OCI-LY7 (cell line): ENCODE measurements at regions not wholly inside any gene's neighbourhood (a gene's known extent, or its start where the extent isn't known, plus 50 kb on each side); places are given as distances from the start of the nearest gene placed in this dataset.

Source experiments
- EZH2phosphoT487 ChIP-seq: fragments of 200-600 bp; sonication (generic); IDR thresholded peaks from 2 replicates; pipeline ENCODE4 v1.6.1; 2018; ENCODE audit warnings: low read depth, borderline replicate concordance, mild to moderate bottlenecking, mixed run types, antibody characterized with exemption, low read length, moderate library complexity, mixed read lengths
- TF ChIP-seq, protein P1 (sequence below): fragments of 200-600 bp; sonication (generic); conservative IDR thresholded peaks from 2 replicates; pipeline ENCODE4 v1.5.1; 2014; ENCODE audit warnings: mild to moderate bottlenecking, antibody characterized with exemption, low read length, moderate library complexity, mixed read lengths

GRCh38 chr6:62923728-62924127 is 287.5 kb upstream of the FKBP1C start:
- TF ChIP-seq, protein P1, sequence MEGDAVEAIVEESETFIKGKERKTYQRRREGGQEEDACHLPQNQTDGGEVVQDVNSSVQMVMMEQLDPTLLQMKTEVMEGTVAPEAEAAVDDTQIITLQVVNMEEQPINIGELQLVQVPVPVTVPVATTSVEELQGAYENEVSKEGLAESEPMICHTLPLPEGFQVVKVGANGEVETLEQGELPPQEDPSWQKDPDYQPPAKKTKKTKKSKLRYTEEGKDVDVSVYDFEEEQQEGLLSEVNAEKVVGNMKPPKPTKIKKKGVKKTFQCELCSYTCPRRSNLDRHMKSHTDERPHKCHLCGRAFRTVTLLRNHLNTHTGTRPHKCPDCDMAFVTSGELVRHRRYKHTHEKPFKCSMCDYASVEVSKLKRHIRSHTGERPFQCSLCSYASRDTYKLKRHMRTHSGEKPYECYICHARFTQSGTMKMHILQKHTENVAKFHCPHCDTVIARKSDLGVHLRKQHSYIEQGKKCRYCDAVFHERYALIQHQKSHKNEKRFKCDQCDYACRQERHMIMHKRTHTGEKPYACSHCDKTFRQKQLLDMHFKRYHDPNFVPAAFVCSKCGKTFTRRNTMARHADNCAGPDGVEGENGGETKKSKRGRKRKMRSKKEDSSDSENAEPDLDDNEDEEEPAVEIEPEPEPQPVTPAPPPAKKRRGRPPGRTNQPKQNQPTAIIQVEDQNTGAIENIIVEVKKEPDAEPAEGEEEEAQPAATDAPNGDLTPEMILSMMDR: no peak
- TF ChIP-seq EZH2phosphoT487: no peak
